ENCODE measurements at regions not wholly inside any gene's neighbourhood (a gene's known extent, or its start where the extent isn't known, plus 50 kb on each side); places are given as distances from the start of the nearest gene placed in this dataset.

- peak; percentile 69 to 89 (median 82) for DNase-seq
Observed at GRCh38 chr1:67561704-67562113, 123.3 kb upstream of the GADD45A start.

DNA sequence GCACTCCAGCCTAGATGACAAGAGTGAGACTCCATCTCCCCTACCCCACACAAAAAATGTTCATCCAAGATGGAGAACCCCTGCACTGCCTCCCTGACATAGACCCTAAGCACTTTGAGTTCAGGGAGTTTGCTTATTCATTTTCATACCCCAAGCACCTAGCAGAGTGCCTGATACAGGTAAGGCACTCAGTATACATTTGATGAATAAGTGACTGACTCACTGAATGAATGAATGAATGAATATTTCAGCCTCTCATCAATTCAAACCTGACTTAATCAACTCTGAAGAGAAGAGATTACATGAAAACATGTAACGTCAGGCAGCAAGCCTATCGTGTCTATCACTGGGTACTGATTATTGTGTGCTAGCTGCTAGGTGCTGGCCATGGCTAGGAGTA lies 121.3 kb upstream of the GADD45A start:
- no peak for DNase-seq

DNA sequence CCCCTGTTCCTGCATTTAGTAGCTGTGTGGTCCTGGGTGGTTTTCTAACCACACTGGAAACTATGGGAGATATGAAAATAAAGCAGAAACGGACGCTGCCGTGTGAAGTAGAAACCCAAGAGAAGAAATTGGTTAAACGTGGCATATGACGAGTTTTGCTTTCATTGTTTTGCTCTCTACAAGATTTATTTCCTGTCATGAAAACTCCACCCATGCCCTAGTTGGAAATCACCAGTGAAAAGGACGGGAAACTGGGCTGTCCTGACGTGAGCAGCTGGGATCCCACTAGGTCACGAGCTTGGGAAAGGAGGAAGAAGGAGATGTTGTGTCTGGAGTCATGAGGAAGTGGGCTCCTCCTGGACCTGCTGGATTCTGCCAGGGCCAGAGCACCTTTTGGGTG lies 120.8 kb upstream of the GADD45A start:
- no peak for DNase-seq

DNA sequence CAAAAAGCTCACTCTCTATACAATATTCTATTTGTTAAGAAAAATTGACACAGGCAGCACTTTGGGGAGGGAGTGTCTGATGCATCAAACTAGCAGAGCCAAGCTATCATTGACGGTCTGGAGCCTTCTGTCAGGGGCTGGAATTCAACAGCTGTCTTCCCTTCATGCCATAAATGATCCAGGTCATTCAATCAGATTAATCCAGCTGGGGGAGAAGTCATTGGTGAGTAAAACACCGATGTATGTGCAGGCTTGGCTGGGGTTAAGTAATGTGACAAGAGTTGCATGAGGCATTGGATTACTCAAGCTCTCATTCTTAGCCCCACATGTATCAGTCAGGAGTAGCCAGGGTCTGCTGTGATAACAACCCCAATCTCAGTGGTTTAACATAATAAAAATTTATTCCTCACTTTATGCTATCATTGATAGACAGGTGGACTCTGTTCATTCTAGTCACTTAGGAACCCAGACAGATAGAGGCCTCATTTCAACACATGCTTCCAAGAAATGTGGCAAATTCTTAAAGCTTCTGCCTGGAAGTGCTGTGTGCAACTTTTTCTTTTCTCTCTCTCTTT lies 118.1 kb upstream of the GADD45A start:
- DNase-seq = no peak

- DNase-seq = no peak
Observed at GRCh38 chr1:67570486-67571143, 114.4 kb upstream of the GADD45A start.

DNA sequence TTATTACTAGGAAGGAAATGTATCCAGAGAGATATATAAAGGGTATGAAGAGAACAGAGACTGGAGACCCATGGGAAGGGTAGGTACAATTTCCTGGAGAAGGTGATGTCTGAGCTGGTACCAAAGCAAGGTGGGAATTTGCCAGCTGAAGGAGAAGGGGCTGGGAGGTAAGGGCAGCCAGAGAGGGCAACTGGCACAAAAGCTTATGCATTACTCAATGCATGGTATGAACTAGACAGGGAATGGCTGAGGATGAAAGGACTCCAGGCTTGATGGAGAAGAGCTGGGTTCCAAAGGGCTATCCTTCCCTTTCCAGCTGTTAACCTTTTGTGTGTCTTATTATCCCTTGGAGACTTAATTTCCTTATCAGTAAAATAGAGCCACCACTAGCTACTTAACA lies 113.6 kb upstream of the GADD45A start:
- DNase-seq = no peak

- DNase-seq = no peak
Observed at GRCh38 chr1:67571901-67572593, 113.0 kb upstream of the GADD45A start.

GRCh38 chr1:67572594-67573221 lies 112.3 kb upstream of the GADD45A start:
- DNase-seq = no peak

DNA sequence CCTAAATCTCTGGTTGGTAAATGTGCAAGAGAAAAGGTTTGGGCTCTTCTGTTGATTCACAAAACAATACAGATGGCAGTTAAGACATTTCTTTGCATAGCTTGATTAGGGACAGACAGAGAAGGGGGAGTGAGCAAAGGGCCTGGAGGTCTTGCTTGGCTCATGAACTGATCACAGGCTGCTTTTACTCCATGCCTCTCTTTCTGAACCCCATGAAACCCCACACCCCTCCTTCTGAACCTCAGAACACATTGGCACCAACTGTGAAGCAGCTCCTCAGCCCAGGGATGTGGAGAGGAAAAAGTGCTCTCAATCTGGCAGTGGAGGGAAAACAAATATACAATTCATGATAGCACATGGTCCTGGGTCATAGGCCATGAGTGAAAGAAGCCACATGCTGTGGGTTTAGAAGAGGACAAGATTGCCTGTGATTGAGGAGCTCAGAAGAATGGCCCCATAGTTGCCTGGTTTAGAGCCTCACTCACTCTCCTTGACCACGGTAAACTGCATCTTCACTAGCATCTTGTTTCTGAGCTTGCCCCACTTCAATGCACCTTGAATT lies 111.6 kb upstream of the GADD45A start:
- DNase-seq = no peak

DNA sequence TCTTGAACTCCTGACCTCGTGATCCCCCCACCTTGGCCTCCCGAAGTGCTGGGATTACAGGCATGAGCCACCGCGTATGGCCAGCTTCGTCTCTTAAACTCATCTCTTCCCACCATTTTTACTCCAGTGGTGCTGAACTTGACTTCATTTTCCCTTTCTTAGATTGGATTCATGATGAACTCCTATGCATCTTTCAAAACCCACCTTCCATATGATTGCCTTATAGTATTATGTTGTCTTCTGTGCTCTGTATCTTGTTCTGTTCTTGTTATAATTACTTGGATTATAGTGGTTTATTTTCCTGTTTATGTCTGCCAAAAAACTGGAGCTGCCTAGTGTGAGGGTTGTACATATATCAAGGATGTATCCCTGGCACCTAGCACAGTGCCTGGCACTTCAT lies 110.8 kb upstream of the GADD45A start:
- no peak for DNase-seq

- DNase-seq = no peak
Observed at GRCh38 chr1:67575861-67576260, 109.1 kb upstream of the GADD45A start.

DNA sequence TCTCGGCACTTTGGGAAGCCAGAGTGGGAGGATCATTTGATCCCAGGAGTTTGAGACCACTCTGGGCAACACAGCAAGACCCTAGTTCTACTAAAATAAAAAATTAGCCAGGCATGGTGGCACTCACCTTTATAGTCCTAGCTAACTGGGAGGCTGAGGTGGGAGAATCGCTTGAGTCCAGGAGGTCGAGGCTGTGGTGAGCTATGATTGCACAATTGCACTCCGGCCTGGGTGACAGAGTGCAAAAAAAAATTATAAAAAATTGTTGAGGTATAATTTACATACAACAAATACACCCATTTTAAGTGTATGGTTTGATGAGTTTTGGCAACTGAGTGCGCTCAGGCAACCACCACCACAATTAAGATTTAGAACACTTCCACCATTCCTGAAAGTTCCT lies 108.5 kb upstream of the GADD45A start:
- no peak for DNase-seq

DNA sequence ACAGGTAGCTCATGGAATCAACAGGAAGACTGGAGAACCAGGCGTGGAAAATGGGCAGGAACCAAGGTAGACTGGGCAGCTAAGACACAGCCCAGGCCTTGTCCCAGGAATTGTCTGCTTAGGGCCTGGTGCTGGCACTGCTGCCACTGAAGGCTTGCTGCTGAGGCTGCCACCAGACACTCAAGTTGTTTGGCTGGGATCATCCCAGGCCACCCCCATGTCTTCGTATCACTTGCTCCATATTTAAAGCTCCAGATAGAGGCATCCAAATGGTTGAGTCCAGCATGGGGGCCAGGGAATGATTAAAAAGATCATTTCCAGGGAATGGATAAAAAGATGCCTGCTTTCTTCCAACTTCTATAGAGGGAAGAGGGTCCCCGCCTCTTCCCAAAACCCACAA lies 107.4 kb upstream of the GADD45A start:
- no peak for DNase-seq

GRCh38 chr1:67578397-67579020 lies 106.5 kb upstream of the GADD45A start:
- DNase-seq = no peak

DNA sequence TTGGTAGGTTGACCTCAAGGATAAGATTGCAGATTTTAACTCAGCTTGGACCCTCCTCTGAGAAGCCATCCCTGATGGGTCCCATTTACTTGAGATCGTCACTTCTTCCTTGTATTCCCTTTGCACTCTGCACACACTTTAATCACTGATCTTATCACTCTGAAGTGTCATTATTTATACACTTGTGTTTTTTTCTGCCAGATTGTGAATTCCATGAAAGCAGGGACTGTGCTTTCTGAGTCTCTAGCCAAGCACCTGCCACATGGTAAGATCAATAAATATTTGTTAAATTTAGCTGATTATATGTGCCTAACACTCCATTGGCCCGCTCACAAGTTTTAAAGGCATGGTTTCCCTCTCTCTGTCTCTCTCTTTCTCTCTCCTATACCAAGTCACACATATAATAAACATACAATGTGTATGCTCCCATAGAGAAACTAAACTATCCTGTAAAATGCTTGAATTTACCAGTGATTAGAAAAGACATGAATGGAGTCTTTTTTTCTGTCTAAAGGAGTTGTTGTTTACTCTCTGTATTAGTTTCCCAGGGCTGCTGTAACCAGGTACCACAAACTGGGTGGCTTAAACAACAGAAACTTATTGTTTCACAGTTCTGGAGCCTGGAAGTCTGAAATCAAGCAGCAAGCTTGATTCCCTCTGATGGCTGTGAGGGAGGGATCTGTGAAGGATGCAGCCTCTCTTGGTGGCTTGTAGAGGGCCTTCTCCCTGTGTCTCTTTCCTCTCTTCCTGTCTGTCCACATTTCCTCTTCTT lies 105.2 kb upstream of the GADD45A start:
- no peak for DNase-seq

DNA sequence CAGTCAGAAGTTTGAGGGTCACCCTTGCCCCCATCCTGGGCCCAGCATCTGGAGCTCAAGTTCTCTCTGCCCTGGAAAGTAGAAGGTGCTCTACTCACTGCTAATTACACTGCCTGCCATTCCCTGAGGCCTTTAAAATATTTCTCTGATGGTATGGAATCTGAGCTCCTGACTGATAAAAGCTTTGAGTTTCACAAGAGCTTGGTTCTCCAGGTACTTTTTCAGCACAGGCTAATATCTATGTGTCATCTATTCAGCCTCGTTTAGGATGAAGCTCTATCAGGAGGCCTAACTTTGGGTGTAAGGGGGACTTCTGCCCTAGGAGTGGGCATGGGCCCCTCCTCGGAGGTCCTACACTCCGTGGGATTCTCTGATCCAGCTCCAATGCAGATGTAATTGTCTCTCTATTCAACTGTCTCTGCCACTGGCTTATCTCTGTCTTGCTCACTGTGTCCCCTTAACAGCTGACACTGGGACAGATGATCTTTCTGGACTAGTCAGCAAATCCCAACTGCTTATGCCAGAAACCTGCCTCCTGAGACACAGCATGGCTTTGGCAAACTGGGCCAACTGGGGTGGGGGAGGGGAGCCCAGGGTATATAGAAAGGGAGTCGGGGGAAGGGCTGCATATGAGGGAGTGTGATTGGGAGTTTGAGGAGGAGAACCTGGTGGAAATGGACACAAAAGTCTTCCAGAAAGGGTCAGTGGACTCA lies 104.2 kb upstream of the GADD45A start:
- DNase-seq = no peak

DNA sequence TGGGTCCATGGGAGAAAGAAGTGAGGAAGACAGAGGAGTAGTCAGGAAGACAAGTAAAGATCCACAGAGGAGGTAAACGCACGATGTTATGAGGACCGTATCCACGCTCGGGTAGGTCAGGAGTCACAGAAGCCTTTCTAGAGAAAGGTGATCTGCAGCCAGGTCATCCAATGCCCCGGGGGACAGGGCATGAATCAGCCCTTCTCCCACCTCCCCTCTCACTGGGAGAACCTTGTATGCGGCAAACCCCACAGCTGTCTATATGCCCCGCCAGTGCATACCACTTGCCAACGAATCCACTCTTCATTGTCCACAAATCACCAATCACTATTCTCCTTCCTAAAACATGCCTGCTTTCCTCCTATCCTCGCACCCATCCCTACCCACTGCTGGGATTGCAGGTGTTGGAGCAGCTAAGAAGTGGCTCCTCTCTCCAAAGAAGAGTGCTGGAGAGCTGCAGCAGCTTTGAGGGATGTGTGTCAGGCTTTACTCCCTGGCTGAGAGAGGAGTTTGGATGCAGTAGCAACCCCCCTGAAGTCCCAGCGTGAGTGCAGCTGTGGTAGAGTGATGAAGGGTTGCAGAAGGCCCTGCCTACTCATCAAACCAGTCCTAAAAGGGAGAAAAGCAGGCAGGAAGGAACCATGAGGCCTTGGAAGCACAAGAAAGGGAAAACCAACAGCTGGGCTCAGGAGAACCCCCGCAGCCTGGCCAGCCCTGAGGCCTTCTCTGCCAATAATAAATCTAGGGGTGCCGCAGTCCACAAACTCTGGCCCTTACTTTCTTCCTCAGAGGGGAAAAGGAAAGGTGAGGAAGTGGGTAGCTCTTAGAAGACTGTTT lies 102.2 kb upstream of the GADD45A start:
- DNase-seq = no peak

- DNase-seq = no peak
Observed at GRCh38 chr1:67583462-67583950, 101.5 kb upstream of the GADD45A start.

DNA sequence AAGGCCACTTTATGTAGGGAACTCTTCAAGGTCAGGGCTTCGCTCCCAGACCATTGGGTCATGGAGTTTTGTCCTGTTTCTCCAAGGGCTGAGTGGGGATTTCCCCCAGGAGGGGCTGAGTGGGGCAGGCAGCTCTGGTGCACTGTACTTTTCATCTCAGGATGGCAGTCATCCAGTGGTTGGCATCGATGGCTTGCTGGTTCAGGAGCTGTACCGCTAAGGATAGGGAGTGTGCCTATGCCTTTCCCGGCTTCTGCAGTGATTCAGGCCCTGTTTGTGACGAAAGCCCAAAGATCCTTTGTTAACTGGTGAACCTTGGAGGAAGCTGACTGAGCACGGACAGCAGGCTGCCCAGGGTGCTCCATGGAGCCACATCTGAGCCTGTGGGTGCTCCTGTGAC lies 100.1 kb upstream of the GADD45A start:
- DNase-seq = no peak

- DNase-seq = no peak
Observed at GRCh38 chr1:67586596-67586995, 98.4 kb upstream of the GADD45A start.

All from activated CD4-positive, CD25-positive, alpha-beta regulatory T cell (primary cell).